ENCODE measurements at regions not wholly inside any gene's neighbourhood (a gene's known extent, or its start where the extent isn't known, plus 50 kb on each side); places are given as distances from the start of the nearest gene placed in this dataset.

DNA sequence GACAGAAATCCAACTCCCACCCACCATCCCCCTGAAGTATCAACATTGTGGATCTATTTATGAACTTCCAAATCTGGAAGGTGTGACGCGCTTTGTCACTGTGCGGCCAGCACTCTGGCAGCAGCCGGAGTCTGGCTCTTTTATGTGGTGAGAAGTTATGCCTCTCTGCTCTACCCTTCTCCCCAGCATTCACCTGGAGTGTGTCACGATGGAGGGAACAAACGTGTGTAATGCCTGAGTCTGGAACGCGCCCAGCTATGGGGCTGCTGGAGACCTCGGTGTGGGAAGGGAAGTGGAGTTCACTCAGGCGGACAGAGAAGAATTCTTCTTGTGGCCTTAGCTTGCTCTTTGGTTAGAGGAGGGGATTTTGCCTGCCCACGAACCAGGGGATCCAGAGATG is 222.1 kb upstream of the RPL34 start:
- DNase-seq = no peak

DNA sequence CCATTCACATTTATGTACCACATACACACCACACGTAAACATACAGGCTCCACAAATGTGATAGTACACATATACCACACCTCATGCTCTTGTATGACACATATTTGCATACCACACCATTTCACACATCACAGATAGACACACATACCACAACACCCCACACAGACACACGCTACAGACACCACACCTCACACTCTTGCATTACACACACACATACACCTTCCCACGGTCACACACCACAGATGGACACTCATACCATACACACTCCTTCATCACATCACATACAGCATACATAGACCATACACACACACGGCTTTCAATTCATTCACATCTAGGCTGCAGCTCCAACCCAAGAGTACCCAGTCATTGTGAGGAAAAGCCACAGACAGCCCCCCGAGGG is 222.5 kb upstream of the RPL34 start:
- no peak for DNase-seq

DNA sequence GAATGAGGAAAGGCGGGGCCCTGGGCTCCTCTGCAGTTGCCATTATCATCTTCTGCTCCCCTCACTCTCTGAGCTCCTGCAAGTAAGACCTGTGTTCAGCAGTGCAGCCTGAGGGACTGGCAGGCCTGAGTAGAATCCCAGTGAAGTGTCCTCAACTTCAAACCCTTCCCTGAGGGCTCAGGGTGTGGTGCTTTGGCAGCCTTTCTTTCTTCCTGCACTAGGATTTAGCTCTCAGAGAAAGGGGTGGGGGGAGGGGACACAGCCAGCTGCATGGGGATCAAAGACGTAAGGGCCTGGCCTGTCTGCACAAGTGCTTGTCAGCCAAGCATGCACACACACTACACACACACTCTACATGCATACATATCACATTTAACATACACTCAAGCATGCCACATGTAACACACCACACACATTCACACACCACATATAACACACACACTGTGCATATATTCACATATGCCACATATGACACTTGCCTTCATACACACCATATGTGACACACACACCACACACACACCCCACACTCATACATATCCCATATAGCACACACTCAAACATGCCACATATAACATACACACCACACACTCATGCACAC is 223.4 kb upstream of the RPL34 start:
- no peak for DNase-seq

DNA sequence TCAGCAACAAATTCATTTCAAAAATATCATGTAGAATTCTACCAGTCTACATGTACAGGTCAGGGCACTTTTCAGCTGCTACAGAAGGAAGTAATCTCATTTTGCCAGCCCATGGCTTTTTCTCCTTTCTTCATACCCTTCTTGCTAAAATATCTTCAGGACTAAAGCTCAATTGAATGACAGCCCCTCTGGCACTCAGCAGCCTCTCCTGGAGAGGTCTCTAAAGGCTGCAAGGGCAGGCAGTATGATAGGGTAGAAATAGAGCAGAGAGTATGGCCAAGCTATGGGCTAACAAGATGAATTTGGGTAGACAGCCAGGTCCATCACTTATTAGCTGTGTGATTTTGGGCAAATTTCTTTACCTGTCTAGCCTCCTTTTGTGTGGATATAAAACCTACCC is 224.6 kb upstream of the RPL34 start:
- DNase-seq = no peak

DNA sequence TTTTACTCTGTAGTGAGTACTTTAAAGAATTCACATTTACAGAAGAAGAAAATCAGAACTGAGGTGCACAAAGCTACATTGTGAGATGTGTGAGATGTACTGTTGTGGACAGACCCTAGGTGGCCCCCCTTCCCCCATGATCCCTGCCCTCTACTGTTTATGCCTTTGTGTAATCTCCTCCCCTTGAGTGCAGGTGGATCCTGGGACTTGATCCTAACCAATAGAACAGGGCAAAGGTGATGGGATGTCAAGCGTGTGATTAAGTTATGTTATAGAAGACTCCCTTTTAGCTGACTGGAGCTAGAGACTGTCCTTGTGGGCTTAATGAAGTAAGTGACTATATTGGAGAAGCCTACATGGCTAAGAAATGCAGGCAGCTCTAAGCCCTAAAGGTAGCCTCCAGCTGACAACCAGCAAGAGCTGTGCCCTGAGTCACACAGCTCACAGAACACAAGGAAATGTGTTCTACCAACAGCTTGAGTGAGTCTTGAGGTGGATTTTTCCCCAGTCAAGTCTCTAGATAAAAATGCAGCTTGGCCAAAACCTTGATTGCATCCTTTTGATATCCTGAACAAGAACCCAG is 225.2 kb upstream of the LEF1 start:
- DNase-seq = no peak

DNA sequence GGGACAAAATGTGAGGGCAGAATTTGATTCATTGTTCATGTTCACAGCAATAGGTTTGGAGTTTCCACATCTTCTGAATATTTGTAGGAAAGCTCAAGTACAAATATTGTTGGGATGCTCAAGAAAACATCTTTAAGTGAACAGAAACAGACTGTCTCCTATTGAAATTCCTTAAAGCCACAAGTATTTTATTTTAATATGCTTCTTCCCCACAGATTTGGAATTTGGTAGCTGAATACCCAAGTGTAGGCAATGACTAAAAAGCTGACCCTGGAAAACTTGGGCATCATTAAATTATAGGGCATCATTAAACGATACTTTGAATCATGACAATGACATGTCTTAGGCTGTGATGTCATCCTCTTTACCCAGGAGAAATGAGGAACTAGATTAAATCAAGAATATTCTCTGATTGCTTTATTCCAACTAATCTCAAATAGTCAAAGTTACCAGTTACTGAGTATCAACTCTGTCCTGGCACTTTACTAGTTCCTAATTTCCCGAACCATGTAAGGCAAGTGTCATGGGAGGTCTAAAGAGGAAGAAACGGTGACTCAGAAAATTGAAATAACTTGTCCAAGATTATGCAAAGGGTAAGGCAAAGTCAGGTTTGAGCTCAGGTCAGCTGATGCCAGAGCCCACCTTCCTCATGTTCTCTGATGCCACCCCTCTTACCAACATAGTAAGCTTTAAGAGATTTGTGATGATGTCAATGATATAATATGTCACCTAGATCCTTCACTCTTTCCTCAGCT is 223.1 kb upstream of the LEF1 start:
- DNase-seq = no peak

DNA sequence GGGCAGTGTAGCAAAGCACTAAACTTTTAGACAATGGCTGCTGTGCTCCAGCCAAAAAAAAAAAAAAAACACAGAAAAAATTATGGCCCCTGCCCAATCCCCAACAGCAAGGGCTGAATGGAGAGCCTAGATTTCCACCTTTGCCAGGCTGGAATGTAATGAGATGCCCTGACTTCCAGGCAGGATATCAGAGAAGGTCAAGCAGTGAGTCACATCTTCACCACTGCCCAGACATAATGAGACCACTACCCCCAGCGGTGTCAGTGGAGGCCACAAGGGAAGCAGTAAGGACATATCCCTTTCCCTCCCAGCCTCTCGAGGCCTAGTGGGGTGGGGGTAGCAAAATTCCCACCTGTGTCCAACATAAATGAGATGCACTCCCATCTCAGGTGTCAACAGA is 216.3 kb upstream of the LEF1 start:
- DNase-seq = no peak

DNA sequence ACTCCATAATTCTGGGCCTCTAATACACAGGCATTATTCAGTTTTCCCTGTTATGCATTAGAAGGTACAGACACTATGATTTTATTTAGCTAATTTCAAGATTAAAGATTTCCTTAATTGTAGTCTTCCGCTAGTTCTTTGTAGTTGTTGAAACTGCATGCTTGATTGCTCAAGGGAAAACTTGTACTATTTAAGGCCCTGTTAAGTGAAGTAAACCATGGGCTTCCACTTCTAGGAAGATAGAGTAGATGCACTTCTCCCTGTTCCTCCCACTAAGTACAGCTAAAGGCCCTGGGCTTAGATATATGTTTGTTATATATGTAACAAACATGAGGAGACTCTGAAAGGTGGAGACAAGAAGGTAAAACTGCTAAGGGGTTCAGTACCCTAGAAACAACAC is 215.8 kb upstream of the LEF1 start:
- DNase-seq = no peak

DNA sequence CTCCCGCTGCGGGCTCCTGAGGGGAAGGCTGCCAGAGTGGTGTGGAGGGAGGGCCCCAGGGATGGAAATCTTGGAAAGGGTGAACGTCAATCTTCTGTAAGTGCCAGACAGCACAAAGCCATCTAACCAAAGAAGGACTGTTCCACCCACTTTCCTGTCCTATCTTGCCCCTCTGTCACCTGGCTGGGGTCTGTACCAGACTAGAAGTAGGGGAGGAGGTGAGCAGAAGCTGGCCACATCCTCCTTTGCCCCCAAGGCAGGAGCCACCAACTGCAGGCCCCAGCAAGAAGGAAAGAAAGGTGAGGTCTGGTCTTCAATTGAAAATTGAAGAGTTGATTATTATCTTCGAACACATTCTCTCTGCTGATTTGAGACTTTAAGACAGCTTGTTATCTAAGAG is 214.4 kb upstream of the LEF1 start:
- DNase-seq = no peak

DNA sequence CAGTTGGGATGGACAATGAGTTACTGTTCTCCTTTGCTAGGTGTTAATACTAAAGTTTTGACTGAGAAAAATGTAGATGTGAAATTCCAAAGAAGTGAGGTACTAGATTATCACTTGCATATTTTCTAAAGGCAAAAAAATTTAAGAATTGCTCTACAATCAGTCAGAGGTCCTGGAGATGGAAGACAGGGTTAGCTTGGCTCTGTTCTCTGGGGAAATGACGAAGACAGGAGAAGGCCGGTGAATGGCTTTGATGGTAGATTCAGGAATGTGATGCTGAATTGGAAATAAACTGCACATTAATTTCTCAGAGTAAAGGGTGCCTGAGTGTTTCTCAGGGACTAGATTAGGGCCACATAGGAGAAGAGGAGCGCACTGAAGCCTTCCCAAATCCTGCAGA is 214.0 kb upstream of the LEF1 start:
- DNase-seq = no peak

DNA sequence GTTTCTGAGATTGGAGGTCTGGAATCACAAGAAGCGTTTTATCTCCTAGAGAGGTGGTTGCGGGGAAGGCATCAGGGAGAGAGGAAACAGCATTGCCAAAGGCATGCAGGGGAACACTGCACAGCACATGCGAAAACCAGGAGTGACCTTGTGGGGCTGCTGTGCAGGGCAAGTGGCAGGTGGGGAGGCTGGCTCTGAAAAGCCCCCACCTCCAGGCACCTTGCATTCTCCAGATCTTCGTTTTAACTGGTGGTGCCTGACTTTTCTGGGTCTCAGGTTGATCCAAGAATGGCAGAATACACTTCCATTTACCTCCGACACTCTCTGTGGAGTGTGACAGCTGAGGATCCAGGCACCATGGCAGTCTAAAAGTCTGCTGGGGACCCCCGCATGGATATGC is 209.4 kb upstream of the LEF1 start:
- DNase-seq = no peak

DNA sequence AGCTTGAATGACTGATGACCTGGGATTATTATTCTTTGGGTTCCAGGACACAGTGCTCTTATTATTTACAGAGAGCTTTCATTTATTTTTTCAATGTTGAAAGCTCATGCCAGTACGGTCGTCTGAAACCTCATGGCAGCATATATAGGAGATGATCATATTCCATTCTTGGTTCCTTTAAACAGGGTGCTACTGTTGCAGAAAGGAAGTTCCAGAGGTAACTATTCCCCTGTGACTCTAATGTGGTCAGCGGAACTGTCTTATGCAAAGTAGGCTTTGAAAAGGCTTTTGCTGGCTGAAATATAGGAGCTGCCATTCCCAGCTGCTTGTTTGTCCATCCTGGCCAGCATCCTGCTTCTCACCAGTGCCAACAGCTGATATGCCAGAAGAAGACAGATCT is 208.3 kb upstream of the LEF1 start:
- no peak for DNase-seq

DNA sequence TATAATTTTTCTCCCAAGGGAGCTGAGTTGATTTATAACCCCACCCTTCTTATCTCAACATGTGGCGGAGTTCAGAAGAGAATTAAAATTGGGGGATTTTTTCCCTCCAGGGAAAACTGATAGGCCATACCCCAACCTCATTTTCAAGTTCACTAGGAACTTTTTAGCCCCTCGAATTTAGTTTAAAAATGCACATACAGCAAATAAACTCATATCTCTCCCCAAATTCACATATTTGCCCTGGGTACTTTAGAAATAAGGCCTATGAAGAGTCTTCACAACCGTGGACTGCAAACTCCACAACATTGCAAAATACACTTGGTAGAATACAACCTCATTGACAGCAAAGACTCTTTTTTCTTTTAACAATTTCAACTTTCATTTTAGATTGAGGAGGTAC is 206.7 kb upstream of the LEF1 start:
- DNase-seq = no peak

DNA sequence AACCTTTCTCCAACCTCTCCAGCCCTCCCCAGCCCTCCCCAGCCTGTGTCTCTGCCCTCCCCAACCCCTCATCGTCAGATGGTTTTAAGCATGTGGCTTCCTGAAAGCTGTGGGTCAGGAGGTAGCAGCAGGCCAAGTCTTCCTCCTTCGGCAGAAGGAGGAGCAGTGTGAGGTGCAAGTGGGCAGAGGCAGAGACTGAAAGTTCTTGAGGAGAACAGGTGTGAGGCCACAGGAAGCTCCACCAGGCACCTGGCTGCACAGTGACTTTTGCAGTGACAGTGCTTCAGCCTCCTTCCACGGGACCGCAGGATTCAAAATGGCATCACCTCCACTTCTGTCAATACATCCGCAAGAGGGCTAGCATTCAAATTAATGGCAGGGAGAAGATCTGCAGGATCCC is 203.9 kb upstream of the LEF1 start:
- DNase-seq = no peak

DNA sequence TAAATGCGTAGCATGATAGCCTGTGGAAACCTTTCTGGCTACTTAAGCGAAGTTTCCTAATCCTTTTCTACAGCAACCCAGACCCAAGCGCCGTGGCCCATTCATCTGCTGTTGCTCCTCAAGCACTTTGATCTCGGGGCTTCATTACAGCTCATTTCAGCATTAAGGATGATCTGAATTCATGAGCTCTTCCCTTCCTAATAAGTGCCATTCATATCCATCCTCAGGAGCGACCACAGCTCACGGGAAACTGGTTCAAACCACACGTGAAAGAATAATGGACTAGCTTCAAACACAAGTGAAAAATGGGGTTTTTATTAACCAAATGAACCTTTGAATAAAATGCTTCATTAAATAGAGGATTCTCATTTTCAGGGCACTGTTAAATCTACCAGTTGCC is 202.6 kb upstream of the LEF1 start:
- peak; percentile 48 for DNase-seq

DNA sequence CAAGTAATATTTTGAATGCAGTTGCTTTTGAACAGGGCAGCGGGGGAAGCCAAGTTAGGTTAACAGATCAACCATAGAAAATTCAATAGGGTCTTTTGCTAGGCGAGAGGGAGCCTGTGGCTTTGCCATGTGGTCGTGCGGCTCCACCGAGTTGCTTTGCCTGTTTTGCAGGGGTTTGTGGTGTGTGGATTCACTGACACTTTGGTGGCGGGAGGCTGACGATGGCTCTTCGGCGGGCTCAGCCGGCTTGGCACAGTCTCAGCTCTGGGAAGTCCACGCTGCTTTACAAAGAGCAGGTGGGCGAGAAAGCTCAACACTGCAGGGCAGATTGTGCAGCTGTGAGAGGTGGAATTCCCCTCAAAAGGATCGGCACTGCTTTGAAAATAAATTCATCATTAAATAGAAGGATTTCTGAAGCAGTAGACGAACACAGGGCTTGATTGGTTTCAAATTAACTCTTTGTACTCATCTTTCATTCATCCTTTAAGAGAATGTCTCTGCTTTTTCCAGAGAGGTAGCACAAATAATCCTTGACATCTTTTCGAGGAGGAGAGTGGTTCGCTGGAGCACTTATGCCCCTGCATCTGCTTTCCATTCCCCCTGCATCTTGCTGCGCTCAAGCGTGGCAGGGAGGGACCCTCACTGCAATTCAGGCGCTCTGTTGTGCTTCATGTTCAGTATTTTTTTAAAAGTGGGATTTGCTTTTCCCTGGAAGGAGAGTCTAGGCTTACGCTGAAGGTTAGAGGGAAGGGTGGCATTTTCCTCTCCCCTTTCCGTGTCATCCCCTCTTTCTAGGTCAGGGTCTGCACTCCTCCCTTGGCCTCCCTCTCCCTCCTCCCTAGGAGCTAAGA is 201.8 kb upstream of the LEF1 start:
- DNase-seq = peak; percentile 80

DNA sequence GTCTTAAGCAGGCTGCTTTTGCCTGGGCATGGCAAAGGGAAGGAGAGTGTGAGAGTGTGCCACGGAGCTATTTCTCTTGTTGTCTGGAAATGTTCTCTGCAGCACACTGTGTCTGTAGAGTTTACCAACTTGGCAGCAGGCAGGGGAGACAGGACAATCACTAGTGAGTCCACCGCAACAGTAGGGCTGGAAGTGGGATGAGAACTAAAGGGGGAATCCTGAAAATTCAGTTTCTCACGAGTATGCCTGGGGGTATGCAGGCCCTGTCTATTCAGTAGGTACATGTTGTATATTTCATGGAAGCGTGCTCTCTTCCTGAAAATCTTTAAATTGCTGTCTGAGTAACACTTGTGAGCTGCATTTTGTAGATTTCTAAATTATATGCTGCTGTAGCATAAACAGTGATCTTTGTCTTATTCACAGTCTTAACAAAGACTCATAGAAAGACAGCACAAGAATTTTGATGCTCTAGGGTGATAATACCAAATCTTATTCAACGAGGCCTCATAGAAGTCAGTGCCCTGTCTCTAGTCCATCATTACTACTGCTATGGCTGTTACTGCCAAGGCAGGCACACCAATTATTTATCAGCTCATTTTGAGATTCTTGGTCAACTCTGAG is 200.4 kb upstream of the LEF1 start:
- DNase-seq = no peak

DNA sequence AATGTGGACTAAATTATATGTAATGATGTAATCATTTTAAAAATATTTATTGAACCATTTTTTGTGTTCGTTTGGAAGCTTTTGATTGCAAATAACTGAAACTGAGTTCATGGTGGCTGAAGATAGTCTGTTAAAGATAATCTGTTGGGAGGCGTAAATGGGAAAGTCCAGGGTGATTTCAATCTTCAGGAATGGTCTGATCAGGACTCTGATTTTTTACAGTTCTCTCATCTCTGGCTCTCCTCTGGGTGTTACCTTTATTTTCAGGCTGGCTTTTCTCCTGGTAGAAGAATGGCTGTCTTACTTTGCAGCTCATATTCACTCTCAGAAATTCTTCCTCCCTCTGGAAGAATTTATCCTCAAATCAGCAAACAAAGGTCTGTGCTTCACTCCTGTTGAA is 199.0 kb upstream of the LEF1 start:
- DNase-seq = no peak

DNA sequence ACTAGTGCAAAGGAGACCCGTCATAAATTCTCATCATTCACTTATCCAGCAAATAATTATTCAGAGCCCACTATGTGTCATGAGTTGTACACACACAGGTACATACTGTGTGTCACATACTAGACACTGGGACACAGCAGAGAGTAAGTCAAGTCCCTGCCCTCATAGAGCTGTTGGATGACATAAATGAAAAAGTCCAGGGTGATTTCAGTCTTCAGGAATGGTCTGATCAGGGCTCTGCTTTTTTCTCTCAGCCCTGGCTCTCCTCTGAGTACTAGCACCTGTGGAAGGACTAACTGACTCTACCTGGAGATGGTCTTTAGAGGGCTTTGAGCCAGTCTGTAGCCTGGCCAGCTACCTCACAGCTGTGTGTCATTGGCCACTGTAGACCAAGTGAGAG is 198.0 kb upstream of the LEF1 start:
- DNase-seq = no peak

DNA sequence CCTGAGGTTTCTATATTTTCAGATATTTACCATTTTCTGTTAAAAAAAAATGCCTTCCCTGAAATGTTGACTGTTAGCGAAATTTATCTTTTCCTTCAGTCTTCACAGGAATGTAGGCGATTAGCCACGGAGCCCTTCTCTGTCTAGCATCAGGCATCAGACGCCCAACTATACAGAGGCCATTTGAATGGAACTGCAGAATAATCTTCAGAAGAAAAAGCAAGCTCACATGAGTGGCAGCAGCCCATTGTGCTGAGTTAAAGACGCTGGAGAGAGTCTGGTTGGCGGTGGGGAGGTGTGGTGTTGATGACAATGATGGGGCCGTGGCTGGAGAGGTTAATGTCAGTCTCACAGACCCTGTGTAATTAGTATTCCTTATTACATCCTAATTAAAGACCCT is 196.8 kb upstream of the LEF1 start:
- no peak for DNase-seq

DNA sequence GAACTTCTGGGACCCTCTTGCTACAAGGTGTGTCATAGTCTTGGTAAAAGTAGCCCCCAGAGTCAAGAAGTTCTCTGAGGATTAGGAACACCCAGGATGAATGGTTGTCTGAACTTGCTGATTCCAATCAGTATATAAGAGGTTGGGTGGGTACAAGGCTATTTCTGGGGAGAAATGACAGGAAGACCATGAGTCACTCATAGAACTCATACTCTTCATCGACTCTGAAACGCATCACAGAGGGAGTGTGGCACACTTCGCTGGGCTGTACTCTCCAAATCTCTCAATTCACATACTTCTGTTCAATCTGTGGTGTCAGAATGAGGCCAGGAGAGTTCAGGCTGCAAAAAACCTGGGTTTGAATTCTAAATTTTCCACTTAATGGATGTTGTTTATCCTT is 193.2 kb upstream of the LEF1 start:
- DNase-seq = no peak

DNA sequence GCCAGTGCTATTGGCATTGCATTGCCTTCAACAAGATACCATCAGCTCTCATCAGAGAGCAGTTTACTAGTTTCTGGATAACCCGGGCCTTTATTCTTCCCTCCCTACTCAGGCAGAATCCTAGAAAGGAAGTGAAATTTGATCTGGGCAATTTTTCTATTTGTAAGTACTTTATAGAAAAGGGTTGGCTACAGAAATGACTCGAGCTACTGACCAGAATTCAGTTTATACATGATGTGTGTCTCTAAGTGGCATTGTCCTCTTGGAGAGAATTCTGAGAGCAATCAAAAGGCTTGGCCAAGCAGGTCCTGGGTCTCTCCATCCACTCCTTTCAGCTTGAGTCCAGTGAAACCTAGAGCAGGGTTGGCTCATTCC is 192.7 kb upstream of the LEF1 start:
- DNase-seq = no peak

DNA sequence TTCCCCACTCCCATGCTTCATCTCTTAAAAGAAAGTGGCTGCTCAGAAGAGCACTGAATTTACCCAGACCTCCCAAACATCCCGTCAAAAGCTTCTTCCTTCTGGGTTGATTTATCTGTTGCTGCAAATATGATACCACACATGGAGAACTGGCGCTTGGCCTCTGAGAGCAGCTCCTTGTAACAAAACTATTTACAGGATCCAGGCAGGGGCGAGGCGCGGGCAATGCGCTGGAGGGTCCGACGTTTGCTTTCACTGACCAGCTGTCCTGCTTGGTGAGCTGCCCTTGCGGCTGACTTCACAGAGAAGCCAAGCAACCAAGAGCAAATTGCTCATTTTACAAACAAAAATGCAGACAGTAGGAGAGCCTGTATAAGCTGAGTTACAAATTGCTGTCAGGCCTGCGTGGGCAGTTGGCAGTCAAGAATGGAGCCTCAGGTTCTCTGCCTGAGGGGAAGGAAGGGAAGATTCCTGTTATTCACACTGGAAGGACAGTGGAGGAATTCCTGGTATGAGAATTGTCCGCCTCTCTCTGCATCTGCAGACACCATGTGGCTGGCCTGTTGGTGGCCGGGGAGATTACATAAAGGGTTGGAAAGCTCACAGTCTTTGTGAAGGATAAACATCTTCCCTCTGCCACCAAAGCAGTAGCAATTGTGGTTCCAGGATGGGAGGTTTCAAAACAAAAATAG is 192.2 kb upstream of the LEF1 start:
- no peak for DNase-seq

Measured in NCI-H1092 treated with DMSO at 0.1 percent for 48 hours (cell line).